ENCODE measurements at regions not wholly inside any gene's neighbourhood (a gene's known extent, or its start where the extent isn't known, plus 50 kb on each side); places are given as distances from the start of the nearest gene placed in this dataset.
"Not testable (repeated sequence)": the region's sequence is repeated elsewhere in the genome, so short reads cannot be mapped to it uniquely, and the experiment has no call there.

- no peak overlapping the region for H3K4me3 ChIP-seq (ENCODE audit: low read depth, poor library complexity, severe bottlenecking)
- no peak for TF ChIP-seq CTCF (IDR thresholded peaks at IDR 0.05)
- no peak for TF ChIP-seq POLR2A (IDR thresholded peaks at IDR 0.05)
- intact Hi-C loops (cut with DNase I; ENCODE audit: low total_unique reads), result no loop called here
These were observed 143.2 kb upstream of the ANK3 start for GRCh38 chr10:60532696-60533468.

GRCh38 chr10:60531006-60531405, 141.3 kb upstream of the ANK3 start:
- WGBS, 2 donors, result 93 to 96% methylated on average over 2 of the region's 2 CpGs
- intact Hi-C loops (cut with DNase I; ENCODE audit: low total_unique reads), result no loop called here
- H3K4me3 ChIP-seq (ENCODE audit: low read depth, poor library complexity, severe bottlenecking), result no peak overlapping the region
- no peak for DNase-seq (ENCODE audit: low spot score in 2 of 2)
- TF ChIP-seq POLR2A (IDR thresholded peaks at IDR 0.05) (no peak), CTCF (IDR thresholded peaks at IDR 0.05) (no peak)

More at GRCh38 chr10:60532696-60533468, 143.2 kb upstream of the ANK3 start:
- DNase-seq (ENCODE audit: low spot score in 2 of 2), result no peak
- 59 to 67% methylated on average over 6 of the region's 6 CpGs for WGBS, 2 donors

GRCh38 chr10:60527676-60528075, 138.0 kb upstream of the ANK3 start:
- TF ChIP-seq POLR2A (IDR thresholded peaks at IDR 0.05), result no peak
- no peak for TF ChIP-seq CTCF (IDR thresholded peaks at IDR 0.05)
- intact Hi-C loops (cut with DNase I; ENCODE audit: low total_unique reads), result no loop called here
- WGBS, 2 donors, result 86 to 96% methylated on average over 2 of the region's 2 CpGs

GRCh38 chr10:60525716-60526585, 136.3 kb upstream of the ANK3 start:
- no peak for TF ChIP-seq POLR2A (IDR thresholded peaks at IDR 0.05)
- TF ChIP-seq CTCF (IDR thresholded peaks at IDR 0.05), result no peak
- intact Hi-C loops (cut with DNase I; ENCODE audit: low total_unique reads), result no loop called here
- no peak for DNase-seq (ENCODE audit: low spot score in 2 of 2)
- no peak overlapping the region for H3K4me3 ChIP-seq (ENCODE audit: low read depth, poor library complexity, severe bottlenecking)
- whole genome bisulfite sequencing, 2 donors, result 79 to 80% methylated on average over 9 of the region's 9 CpGs

More at GRCh38 chr10:60527676-60528075, 138.0 kb upstream of the ANK3 start:
- H3K4me3 ChIP-seq (ENCODE audit: low read depth, poor library complexity, severe bottlenecking), result no peak overlapping the region
- no peak for DNase-seq (ENCODE audit: low spot score in 2 of 2)

GRCh38 chr10:60524541-60524940, 134.9 kb upstream of the ANK3 start:
- WGBS, 2 donors, result 78 to 90% methylated on average over 4 of the region's 4 CpGs
- DNase-seq (ENCODE audit: low spot score in 2 of 2), result no peak
- intact Hi-C loops (cut with DNase I; ENCODE audit: low total_unique reads), result no loop called here
- H3K4me3 ChIP-seq (ENCODE audit: low read depth, poor library complexity, severe bottlenecking), result no peak overlapping the region
- TF ChIP-seq POLR2A (IDR thresholded peaks at IDR 0.05), result no peak
- no peak for TF ChIP-seq CTCF (IDR thresholded peaks at IDR 0.05)

GRCh38 chr10:60523371-60523770, 133.7 kb upstream of the ANK3 start:
- DNase-seq (ENCODE audit: low spot score in 2 of 2); H3K4me3 ChIP-seq (ENCODE audit: low read depth, poor library complexity, severe bottlenecking); intact Hi-C loops (cut with DNase I; ENCODE audit: low total_unique reads): not testable (repeated sequence)
- WGBS, 2 donors, result 91 to 93% methylated on average over 2 to 3 of the region's 4 CpGs

All from lower leg skin (tissue), 4 donors.